ENCODE measurements at regions not wholly inside any gene's neighbourhood (a gene's known extent, or its start where the extent isn't known, plus 50 kb on each side); places are given as distances from the start of the nearest gene placed in this dataset.
"Not testable (repeated sequence)": the region's sequence is repeated elsewhere in the genome, so short reads cannot be mapped to it uniquely, and the experiment has no call there.

- no peak for DNase-seq (ENCODE audit: low read depth in 4 of 4, low spot score in 3 of 4)
Measured at GRCh38 chr18:79579807-79580497, 99.7 kb upstream of the CTDP1 start.

GRCh38 chr18:79580498-79581171 is 99.0 kb upstream of the CTDP1 start:
- no peak for DNase-seq (ENCODE audit: low read depth in 4 of 4, low spot score in 3 of 4)

- no peak for DNase-seq (ENCODE audit: low read depth in 4 of 4, low spot score in 3 of 4)
Measured at GRCh38 chr18:79581406-79581805, 98.2 kb upstream of the CTDP1 start.

GRCh38 chr18:79581911-79582310 is 97.7 kb upstream of the CTDP1 start:
- no peak for DNase-seq (ENCODE audit: low read depth in 4 of 4, low spot score in 3 of 4)

GRCh38 chr18:79582978-79583377 is 96.6 kb upstream of the CTDP1 start:
- DNase-seq (ENCODE audit: low read depth in 4 of 4, low spot score in 3 of 4): no peak

- DNase-seq (ENCODE audit: low read depth in 4 of 4, low spot score in 3 of 4): no peak
Measured at GRCh38 chr18:79583426-79583825, 96.2 kb upstream of the CTDP1 start.

- DNase-seq (ENCODE audit: low read depth in 4 of 4, low spot score in 3 of 4): no peak
Measured at GRCh38 chr18:79583984-79584401, 95.6 kb upstream of the CTDP1 start.

DNA sequence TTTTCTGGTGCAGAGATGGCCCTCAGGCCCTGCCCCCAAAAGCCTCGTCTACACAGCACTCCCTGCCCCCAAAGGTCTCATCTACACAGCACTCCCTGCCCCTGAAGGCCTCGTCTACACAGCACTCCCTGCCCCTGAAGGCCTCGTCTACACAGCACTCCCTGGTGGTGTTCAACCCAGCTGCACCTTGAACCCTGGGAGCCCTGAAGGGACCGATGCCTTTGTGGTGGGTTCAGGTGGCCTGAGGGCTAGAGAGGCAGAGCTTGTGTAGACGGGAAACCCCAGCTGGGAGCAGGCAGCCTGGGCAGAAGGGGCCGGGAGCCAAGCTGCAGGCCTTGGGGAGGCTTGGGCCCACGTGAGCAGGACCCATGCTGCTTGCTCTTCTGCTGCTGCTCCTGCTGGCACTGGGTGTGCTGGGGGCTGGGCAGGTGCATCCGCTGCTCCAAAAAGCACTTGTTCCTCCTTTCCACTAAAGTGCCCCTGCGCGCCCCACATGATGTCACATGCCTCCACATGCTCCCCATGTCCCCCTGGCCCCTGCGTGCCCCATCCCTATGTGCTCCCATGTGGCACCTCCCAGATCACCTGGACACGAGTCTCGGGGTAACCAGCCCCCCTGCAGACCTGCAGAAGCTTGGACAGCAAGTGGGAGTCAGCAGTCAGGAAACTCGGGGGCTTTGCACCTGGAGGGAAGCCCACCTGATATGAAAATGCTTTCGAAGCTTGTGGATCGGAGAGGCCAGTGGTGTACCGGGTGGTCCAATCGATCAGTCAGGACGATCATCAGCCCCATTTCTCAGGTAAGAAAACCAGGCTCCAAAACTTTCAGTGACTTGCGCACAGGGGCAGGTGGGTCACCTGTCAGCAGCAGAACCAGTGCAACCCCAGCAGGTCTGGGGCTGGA is 94.9 kb upstream of the CTDP1 start:
- no peak for DNase-seq (ENCODE audit: low read depth in 4 of 4, low spot score in 3 of 4)

DNA sequence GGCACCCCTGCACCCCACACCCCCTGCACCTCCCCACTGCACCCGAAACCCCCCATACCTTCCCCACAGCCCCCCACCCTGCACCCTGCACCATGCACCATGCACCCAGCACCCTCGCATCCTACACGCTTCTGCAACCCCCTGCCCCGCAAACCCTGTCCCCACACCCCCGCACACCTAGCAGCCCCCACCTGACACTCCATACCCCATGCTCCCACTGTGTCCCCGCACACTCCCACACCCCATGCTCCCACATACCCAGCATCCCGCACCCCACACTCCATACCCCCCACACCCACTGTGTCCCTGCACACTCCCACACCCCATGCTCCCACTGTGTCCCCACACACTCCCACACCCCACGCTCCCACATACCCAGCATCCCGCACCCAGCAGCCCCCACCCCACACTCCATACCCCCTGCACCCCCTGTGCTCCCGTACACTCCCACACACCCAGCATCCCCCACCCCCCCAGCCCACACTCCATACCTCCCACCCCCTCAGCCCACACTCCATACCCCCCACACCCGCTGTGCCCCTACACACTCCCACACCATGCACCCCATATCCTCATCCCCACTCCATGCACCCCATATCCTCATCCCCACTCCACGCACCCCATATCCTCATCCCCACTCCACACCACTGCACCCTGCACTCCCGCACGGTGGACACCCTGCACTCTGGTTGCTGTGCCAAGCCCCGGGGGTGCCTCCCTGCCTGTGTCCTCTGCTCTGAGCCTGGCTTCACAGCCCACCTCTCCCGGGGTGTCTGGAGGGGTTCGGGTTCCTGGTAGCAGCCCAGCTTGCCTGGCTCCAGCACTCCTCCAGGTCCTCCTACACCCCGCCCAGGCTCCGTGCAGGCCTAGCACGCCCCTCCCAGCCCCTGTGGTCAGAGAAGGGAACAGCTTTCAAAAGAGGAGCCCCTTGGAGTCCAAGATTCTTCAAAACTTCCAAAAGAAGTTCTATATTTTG is 93.9 kb upstream of the CTDP1 start:
- no peak for DNase-seq (ENCODE audit: low read depth in 4 of 4, low spot score in 3 of 4)

GRCh38 chr18:79586436-79587225 is 93.0 kb upstream of the CTDP1 start:
- DNase-seq (ENCODE audit: low read depth in 4 of 4, low spot score in 3 of 4): no peak

- no peak for DNase-seq (ENCODE audit: low read depth in 4 of 4, low spot score in 3 of 4)
Measured at GRCh38 chr18:79587226-79587741, 92.3 kb upstream of the CTDP1 start.

DNA sequence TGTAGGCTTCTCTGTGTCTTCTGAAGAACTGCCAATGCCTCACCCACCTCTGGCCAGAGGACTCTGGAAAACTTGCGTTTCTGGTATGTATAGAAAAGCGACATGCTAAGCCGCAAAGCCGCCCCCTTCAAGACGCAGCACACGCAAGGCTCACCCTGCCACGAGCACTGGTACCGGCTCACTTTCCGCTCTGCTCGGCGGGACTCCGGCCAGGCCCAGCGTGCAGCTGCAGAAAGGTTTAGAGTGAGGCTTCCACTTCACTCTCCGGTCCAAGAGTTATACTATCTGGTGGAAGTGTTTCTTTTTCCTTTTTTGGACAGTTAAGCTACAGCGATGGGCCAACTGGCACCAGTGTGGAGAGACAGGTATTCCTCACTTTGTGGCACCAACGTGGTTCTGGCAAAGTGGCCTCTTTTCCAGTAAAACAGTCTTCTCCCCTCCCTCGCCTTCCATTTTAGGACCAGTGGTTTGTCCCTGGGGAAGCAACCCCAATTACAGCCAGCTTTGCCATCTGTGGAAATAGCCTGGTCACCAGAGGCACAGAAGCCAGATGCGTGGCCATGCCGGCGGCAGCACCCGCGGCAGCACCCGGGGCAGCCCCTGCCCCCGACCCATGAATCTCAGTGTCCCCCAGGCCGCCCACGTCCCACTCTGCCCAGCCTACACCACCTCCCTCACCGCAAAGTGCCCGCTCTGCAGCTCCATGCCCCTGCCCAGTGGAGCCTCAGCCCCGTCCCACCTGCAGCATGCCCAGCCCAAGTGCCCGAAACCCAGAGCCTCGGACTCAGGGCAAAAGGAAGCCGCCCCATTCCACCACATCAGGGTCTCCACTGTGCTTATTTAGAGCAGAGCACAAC is 91.6 kb upstream of the CTDP1 start:
- no peak for DNase-seq (ENCODE audit: low read depth in 4 of 4, low spot score in 3 of 4)

DNA sequence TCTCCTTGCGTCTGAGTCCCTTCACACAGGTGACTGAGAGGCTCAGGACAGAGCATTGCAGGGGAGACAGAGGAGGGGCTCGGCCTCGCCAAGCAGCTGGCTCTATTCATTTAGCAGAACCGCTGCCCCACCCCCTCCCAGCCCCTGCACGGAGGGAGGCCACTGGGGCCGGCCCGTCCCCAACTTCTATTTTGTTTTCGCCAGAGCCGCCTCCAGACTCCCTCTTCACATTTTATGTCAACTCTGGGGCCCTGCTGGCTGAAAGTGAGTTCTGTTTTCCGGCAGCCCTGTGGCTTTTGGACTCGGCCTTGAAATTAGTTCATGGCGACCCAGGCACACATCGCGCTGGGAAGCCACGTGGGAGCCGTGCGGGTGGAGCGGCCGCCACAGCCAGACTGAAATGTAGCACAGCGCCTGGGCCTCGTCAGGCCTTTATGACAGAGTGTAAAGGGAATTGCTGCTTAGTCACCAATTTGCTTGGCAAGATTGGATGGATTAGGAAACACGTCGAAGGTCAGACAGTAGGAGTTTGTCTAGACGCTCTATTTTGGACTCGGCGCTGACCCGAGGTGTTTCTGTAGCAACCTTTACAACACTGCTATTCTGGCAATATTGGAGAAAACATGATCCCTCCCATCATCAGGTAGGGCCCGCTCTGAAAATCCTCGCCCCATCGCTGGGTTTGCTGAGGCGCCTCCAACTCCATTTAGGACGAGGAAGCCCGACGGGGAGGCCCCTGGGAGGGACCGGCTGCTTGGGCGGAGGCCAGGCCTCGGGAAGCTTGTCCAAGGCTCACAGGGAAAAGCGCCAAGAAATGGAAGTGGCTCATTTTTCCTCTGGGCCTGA is 90.7 kb upstream of the CTDP1 start:
- peak in 2 of 4 donors; percentile 62 to 67 for DNase-seq (ENCODE audit: low read depth in 4 of 4, low spot score in 3 of 4)

DNA sequence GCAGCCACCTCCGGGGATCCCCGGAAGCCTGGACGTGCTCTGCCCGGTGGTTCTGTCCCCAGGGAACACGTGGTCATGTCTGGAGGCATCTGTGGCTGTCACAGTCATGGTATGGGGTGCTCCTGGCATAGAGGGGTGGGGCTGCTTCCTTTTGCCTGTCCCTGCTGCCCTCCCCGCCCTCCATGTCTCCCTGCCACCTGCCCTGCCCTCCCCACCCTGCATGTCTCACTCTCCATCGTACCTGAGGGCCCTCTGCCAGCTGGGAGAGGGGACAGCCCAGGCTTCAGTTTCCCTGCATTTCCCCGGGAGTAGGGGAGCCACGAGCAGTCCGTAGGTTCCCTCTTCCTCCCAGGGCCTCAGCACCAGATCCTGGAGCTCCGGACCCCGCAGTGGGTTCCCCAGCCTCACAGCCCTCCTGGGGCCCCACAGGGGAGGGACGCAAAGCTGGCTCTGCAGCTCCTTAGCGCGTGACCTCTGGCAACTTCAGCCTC is 90.0 kb upstream of the CTDP1 start:
- no peak for DNase-seq (ENCODE audit: low read depth in 4 of 4, low spot score in 3 of 4)

GRCh38 chr18:79590191-79591031 is 89.2 kb upstream of the CTDP1 start:
- no peak for DNase-seq (ENCODE audit: low read depth in 4 of 4, low spot score in 3 of 4)

DNA sequence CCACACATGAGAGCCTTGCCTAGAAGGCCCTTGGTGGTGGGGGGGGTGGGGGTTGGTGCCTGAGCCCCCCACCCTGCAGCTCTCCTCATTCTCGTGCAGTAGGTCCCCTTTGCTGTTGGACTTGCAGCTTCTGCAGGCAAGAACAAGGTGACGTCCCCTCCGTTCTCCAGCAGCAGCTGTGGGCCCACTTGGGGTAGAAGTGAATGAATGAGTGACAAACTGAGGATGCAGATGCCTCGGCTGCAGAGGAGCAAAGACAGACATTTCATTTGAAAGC is 88.6 kb upstream of the CTDP1 start:
- no peak for DNase-seq (ENCODE audit: low read depth in 4 of 4, low spot score in 3 of 4)

- DNase-seq (ENCODE audit: low read depth in 4 of 4, low spot score in 3 of 4): not testable (repeated sequence)
Measured at GRCh38 chr18:79592684-79593083, 86.9 kb upstream of the CTDP1 start.

All from right renal pelvis (tissue), 4 donors.